ENCODE measurements at regions not wholly inside any gene's neighbourhood (a gene's known extent, or its start where the extent isn't known, plus 50 kb on each side); places are given as distances from the start of the nearest gene placed in this dataset.

- TF ChIP-seq CTCF (conservative IDR thresholded peaks at IDR 0.05; ENCODE audit: low read depth in 2 of 2) (no peak), EZH2 (IDR thresholded peaks at IDR 0.05; ENCODE audit: low read depth, unreplicated experiment) (no peak), CREB1 (CRISPR knock-in tag; IDR thresholded peaks at IDR 0.05; ENCODE audit: low read depth) (no peak), POLR2AphosphoS5 (IDR thresholded peaks at IDR 0.05; ENCODE audit: low read depth) (no peak)
Measured at GRCh38 chr13:100815476-100816046, 141.0 kb upstream of the TMTC4 start.

Data from GM23338 (cell line).